ENCODE measurements at regions not wholly inside any gene's neighbourhood (a gene's known extent, or its start where the extent isn't known, plus 50 kb on each side); places are given as distances from the start of the nearest gene placed in this dataset.

- ATAC-seq (replicated peaks) (no peak), DNase-seq (no peak)
- no peaks in the 10 kb centered on the region for H3K4me1 Mint-ChIP-seq
- peaks cover 4 to 5% of the 10 kb centered on the region in 2 donors for H3K9me3 Mint-ChIP-seq
- no peak overlapping the region for H3K27ac Mint-ChIP-seq
- no peaks in the 10 kb centered on the region for H3K36me3 Mint-ChIP-seq
- no peaks in the 10 kb centered on the region for H3K27me3 Mint-ChIP-seq
- no peak overlapping the region for H3K4me3 Mint-ChIP-seq
These were observed 199.3 kb upstream of the CTTNBP2NL start for GRCh38 chr1:112196731-112197130.

GRCh38 chr1:112209493-112209892, 186.5 kb upstream of the CTTNBP2NL start:
- H3K27ac Mint-ChIP-seq, result no peak overlapping the region
- no peaks in the 10 kb centered on the region for H3K36me3 Mint-ChIP-seq
- H3K27me3 Mint-ChIP-seq, result peaks cover 18 to 33% of the 10 kb centered on the region in 2 donors
- ATAC-seq (replicated peaks), result no peak
- peaks cover 0 to 5% of the 10 kb centered on the region in 2 donors for H3K9me3 Mint-ChIP-seq
- no peaks in the 10 kb centered on the region for H3K4me1 Mint-ChIP-seq
- no peak for DNase-seq
- no peak overlapping the region for H3K4me3 Mint-ChIP-seq

DNA sequence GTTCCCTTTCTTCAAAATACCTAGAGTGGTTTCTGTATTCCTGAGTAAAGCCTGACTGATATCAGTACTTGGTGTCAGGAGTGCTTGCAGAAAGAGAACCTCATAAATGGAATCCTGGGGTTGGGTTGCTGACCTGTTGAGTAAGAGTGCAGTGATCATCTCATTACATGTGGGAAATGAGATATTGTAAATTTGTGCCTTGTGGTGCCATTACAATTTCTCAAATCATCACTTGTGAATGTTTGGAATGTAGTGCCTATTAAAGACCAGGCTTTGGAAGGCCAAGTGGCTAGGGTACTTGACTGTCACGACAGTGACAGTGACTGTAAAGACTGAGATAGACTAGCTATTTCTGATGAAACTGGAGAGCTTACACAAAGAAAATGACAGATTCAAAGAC, 176.7 kb upstream of the CTTNBP2NL start:
- Mint-ChIP-seq H3K9me3 (peaks cover 6 to 13% of the 10 kb centered on the region in 2 donors), H3K4me3 (no peak overlapping the region), H3K4me1 (no peaks in the 10 kb centered on the region), H3K36me3 (peaks cover 0 to 3% of the 10 kb centered on the region in 2 donors), H3K27ac (no peak overlapping the region), H3K27me3 (peaks cover 0 to 21% of the 10 kb centered on the region in 2 donors)
- ATAC-seq (replicated peaks), result no peak
- DNase-seq, result no peak

DNA sequence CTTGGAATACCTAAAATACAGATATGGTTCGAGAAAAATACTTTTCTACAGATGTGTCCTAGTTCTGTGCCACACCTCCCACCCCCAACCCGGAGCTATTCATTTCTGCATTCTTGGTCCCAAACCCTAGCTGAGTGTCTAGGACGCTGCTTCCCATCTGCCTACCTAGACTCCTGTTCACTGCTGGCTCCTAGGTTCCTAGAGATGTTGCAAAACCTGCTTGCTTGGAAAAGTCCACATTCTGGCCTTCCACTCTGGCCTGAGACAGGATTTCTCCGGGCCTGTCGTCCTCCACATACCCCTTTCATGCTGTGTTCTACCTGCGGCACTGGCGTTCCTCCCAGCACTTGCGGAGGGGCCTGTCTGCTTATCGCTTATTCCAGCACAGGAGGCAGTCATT, 165.8 kb upstream of the CTTNBP2NL start:
- peaks cover 8 to 11% of the 10 kb centered on the region in 2 donors for H3K9me3 Mint-ChIP-seq
- no peak overlapping the region for H3K4me3 Mint-ChIP-seq
- no peaks in the 10 kb centered on the region for H3K4me1 Mint-ChIP-seq
- H3K27ac Mint-ChIP-seq, result no peak overlapping the region
- no peak for DNase-seq
- peaks cover 0 to 5% of the 10 kb centered on the region in 2 donors for H3K27me3 Mint-ChIP-seq
- no peak for ATAC-seq (replicated peaks)
- H3K36me3 Mint-ChIP-seq, result no peaks in the 10 kb centered on the region

GRCh38 chr1:112231331-112231730, 164.7 kb upstream of the CTTNBP2NL start:
- ATAC-seq (replicated peaks) (no peak), DNase-seq (no peak)
- Mint-ChIP-seq H3K9me3 (peaks cover 9 to 11% of the 10 kb centered on the region in 2 donors), H3K36me3 (no peaks in the 10 kb centered on the region), H3K4me3 (no peak overlapping the region), H3K27me3 (peaks cover 0 to 5% of the 10 kb centered on the region in 2 donors), H3K27ac (no peak overlapping the region), H3K4me1 (no peaks in the 10 kb centered on the region)

GRCh38 chr1:112232848-112233247, 163.2 kb upstream of the CTTNBP2NL start:
- H3K27me3 Mint-ChIP-seq, result peaks cover 0 to 8% of the 10 kb centered on the region in 2 donors
- ATAC-seq (replicated peaks) (no peak), DNase-seq (no peak)
- no peaks in the 10 kb centered on the region for H3K36me3 Mint-ChIP-seq
- no peak overlapping the region for H3K27ac Mint-ChIP-seq
- no peaks in the 10 kb centered on the region for H3K4me1 Mint-ChIP-seq
- no peak overlapping the region for H3K4me3 Mint-ChIP-seq
- H3K9me3 Mint-ChIP-seq, result peaks cover 4 to 8% of the 10 kb centered on the region in 2 donors

DNA sequence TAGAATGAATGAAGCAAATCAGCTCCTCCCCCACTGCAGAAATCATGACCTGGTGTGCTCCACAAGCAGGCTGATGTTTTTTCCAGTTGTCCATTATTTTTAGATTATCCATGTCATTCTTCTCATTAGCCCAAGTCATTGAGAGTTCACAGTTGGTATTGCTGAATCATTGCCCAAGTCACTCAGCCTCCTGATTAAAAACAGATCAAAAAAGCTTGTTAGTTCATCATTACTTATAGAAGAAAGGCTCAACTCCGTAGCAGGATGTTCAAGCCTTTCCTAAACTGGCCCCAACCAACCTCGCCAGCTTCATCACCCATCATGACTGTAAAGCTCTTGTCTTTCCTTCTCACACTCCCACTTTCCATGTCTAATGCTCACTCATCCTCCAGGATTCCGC, 161.3 kb upstream of the CTTNBP2NL start:
- no peaks in the 10 kb centered on the region for H3K36me3 Mint-ChIP-seq
- DNase-seq, result no peak
- peaks cover under 1 to 4% of the 10 kb centered on the region in 2 donors for H3K9me3 Mint-ChIP-seq
- H3K27ac Mint-ChIP-seq, result no peak overlapping the region
- H3K4me3 Mint-ChIP-seq, result no peak overlapping the region
- no peaks in the 10 kb centered on the region for H3K4me1 Mint-ChIP-seq
- peaks cover 5 to 14% of the 10 kb centered on the region in 2 donors for H3K27me3 Mint-ChIP-seq
- ATAC-seq (replicated peaks), result no peak

GRCh38 chr1:112237983-112238545, 157.9 kb upstream of the CTTNBP2NL start:
- no peak for DNase-seq
- no peak for ATAC-seq (replicated peaks)
- no peak overlapping the region for H3K27ac Mint-ChIP-seq
- peaks cover 14 to 19% of the 10 kb centered on the region in 2 donors for H3K27me3 Mint-ChIP-seq
- peaks cover 0 to 4% of the 10 kb centered on the region in 2 donors for H3K9me3 Mint-ChIP-seq
- H3K4me1 Mint-ChIP-seq, result no peaks in the 10 kb centered on the region
- no peak overlapping the region for H3K4me3 Mint-ChIP-seq
- no peaks in the 10 kb centered on the region for H3K36me3 Mint-ChIP-seq

DNA sequence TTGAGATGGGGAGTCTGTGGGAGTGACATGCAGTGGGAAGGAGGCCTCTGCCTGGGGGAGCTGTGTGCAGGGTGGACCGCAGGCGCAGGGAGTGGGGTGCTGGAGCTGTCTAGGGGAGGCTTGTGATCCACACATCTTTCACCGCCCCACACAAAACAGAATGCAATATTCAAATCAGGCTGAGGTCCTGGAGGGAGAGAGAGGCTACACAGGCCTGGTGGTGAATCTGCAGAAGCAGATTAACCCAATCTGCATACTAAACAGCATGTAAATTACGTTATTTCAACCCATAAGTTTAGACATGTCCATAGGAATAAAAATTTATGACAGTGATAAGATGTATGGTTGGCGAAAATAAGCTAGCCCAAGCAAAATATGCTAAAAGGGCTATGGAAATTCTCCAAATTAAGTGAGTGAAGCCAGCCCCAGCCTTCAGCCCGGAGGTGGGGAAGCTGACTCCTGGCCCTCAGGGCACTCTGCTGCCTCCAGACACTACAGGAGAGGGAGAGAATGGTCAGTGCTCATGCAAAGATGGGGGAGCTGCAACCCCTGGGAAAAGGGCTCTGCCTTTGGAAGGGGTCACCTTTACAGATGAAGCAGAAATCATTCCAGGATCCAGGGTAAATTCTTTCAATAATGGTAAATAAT, 156.2 kb upstream of the CTTNBP2NL start:
- Mint-ChIP-seq H3K4me3 (no peak overlapping the region), H3K36me3 (no peaks in the 10 kb centered on the region), H3K9me3 (peaks cover 0 to 4% of the 10 kb centered on the region in 2 donors), H3K27ac (no peak overlapping the region), H3K4me1 (no peaks in the 10 kb centered on the region), H3K27me3 (peaks cover 19 to 20% of the 10 kb centered on the region in 2 donors)
- ATAC-seq (replicated peaks) (no peak), DNase-seq (no peak)

- H3K9me3 Mint-ChIP-seq, result no peaks in the 10 kb centered on the region
These were observed 153.5 kb upstream of the CTTNBP2NL start for GRCh38 chr1:112242470-112242869.

DNA sequence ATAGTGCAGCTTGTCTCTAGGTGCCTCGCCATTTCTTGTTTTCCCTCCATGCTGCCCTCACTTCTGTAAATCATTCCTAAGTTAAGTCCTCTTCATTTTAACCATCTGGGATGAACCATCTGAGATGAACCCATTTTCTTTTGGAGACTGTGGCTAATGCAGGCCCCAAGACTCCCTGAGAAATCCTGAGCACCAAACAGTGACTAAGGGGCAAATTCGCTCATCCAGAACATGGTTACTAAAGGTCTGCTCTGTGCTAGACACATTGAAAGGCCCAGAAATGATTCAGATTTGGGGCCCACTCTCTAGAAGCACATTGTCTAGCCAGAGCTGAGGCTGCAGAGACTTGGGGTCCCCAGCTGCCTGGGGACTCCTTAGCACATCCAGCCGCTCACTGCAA, 151.9 kb upstream of the CTTNBP2NL start:
- H3K4me1 Mint-ChIP-seq, result no peaks in the 10 kb centered on the region
- H3K27ac Mint-ChIP-seq, result no peak overlapping the region
- H3K4me3 Mint-ChIP-seq, result no peak overlapping the region
- DNase-seq (no peak), ATAC-seq (replicated peaks) (no peak)
- peaks cover 13 to 31% of the 10 kb centered on the region in 2 donors for H3K27me3 Mint-ChIP-seq
- no peaks in the 10 kb centered on the region for H3K36me3 Mint-ChIP-seq
- no peaks in the 10 kb centered on the region for H3K9me3 Mint-ChIP-seq

More at GRCh38 chr1:112242470-112242869, 153.5 kb upstream of the CTTNBP2NL start:
- Mint-ChIP-seq H3K4me3 (no peak overlapping the region), H3K36me3 (no peaks in the 10 kb centered on the region), H3K27ac (no peak overlapping the region), H3K4me1 (no peaks in the 10 kb centered on the region), H3K27me3 (peaks cover 19 to 20% of the 10 kb centered on the region in 2 donors)
- ATAC-seq (replicated peaks) (no peak), DNase-seq (no peak)

- H3K27me3 Mint-ChIP-seq, result peaks cover 6 to 26% of the 10 kb centered on the region in 2 donors
- H3K9me3 Mint-ChIP-seq, result no peaks in the 10 kb centered on the region
- no peaks in the 10 kb centered on the region for H3K4me1 Mint-ChIP-seq
- H3K4me3 Mint-ChIP-seq, result no peak overlapping the region
- no peak for ATAC-seq (replicated peaks)
- no peak for DNase-seq
- no peaks in the 10 kb centered on the region for H3K36me3 Mint-ChIP-seq
- no peak overlapping the region for H3K27ac Mint-ChIP-seq
These were observed 150.9 kb upstream of the CTTNBP2NL start for GRCh38 chr1:112245114-112245513.

- peaks cover under 1 to 29% of the 10 kb centered on the region in 2 donors for H3K27me3 Mint-ChIP-seq
- ATAC-seq (replicated peaks) (no peak), DNase-seq (no peak)
- no peaks in the 10 kb centered on the region for H3K36me3 Mint-ChIP-seq
- H3K9me3 Mint-ChIP-seq, result no peaks in the 10 kb centered on the region
- H3K4me1 Mint-ChIP-seq, result no peaks in the 10 kb centered on the region
- H3K4me3 Mint-ChIP-seq, result no peak overlapping the region
- no peak overlapping the region for H3K27ac Mint-ChIP-seq
These were observed 148.9 kb upstream of the CTTNBP2NL start for GRCh38 chr1:112247036-112247597.

DNA sequence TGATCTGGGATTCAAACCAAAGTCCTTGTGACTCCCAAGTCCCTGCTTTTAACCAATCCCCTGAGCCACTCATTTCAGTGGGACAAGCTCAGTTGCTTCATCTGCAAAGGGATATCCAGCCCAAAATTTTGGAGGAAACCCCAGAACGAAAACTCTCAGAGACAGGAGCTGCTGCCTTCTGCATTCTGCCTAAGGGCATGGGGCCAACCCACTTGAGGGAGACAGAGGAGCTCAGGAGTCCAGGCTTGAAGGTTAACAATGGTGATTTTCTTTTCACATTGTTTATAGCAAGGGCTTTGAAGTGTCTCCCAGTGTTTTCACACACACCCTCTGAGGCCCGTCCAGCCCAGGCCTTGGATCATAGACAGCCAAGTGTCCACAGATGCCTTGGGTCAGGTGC, 148.1 kb upstream of the CTTNBP2NL start:
- Mint-ChIP-seq H3K27ac (no peak overlapping the region), H3K27me3 (peaks cover 7 to 37% of the 10 kb centered on the region in 2 donors), H3K4me1 (no peaks in the 10 kb centered on the region), H3K4me3 (no peak overlapping the region), H3K36me3 (no peaks in the 10 kb centered on the region), H3K9me3 (no peaks in the 10 kb centered on the region)
- ATAC-seq (replicated peaks) (no peak), DNase-seq (no peak)

GRCh38 chr1:112250892-112251291, 145.1 kb upstream of the CTTNBP2NL start:
- Mint-ChIP-seq H3K4me3 (no peak overlapping the region), H3K27ac (no peak overlapping the region), H3K36me3 (no peaks in the 10 kb centered on the region), H3K27me3 (peaks cover 15 to 37% of the 10 kb centered on the region in 2 donors), H3K9me3 (no peaks in the 10 kb centered on the region), H3K4me1 (no peaks in the 10 kb centered on the region)
- DNase-seq (no peak), ATAC-seq (replicated peaks) (no peak)

Data from stimulated activated naive B cell treated with anti-CD40 and anti-IgM and Interleukin-4, amounts not matched to agents 10 μg/mL and 1 μg/mL and 100 μg/mL, for 72 hours (primary cell).